ENCODE measurements at regions not wholly inside any gene's neighbourhood (a gene's known extent, or its start where the extent isn't known, plus 50 kb on each side); places are given as distances from the start of the nearest gene placed in this dataset.

DNA sequence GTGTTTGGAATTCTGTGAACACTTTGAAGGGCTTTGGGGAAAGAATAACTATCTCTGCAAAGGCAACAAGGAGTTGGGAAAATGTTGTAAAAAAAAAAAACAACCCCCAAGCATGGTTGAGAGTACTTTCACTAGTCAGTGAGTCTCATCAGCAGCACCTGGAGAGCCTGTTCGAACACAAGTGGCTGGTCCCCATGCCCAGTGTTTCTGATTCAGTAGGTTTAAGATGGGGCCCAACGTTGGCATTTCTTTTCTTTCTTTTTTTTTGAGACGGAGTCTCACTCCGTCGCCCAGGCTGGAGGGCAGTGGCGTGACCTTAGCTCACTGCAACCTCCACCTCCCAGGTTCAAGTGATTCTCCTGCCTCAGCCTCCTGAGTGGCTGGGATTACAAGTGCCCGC is 59.5 kb downstream of the KLF4 start:
- TF ChIP-seq POLR2A (IDR thresholded peaks at IDR 0.05) = no peak
- TF ChIP-seq EP300 (IDR thresholded peaks at IDR 0.05) = no peak
- TF ChIP-seq, protein P1, sequence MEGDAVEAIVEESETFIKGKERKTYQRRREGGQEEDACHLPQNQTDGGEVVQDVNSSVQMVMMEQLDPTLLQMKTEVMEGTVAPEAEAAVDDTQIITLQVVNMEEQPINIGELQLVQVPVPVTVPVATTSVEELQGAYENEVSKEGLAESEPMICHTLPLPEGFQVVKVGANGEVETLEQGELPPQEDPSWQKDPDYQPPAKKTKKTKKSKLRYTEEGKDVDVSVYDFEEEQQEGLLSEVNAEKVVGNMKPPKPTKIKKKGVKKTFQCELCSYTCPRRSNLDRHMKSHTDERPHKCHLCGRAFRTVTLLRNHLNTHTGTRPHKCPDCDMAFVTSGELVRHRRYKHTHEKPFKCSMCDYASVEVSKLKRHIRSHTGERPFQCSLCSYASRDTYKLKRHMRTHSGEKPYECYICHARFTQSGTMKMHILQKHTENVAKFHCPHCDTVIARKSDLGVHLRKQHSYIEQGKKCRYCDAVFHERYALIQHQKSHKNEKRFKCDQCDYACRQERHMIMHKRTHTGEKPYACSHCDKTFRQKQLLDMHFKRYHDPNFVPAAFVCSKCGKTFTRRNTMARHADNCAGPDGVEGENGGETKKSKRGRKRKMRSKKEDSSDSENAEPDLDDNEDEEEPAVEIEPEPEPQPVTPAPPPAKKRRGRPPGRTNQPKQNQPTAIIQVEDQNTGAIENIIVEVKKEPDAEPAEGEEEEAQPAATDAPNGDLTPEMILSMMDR (IDR thresholded peaks at IDR 0.05) = no peak
- TF ChIP-seq POLR2AphosphoS5 (IDR thresholded peaks at IDR 0.05) = no peak
